ENCODE measurements at regions not wholly inside any gene's neighbourhood (a gene's known extent, or its start where the extent isn't known, plus 50 kb on each side); places are given as distances from the start of the nearest gene placed in this dataset.

- H2BK20ac ChIP-seq (ENCODE audit: low read depth, low read length), result no peak overlapping the region
- no peak overlapping the region for H4K5ac ChIP-seq (ENCODE audit: low read depth, low read length)
- no peak for DNase-seq
- no CpG with 5 or more reads among the region's 1 CpG for WGBS, 2 experiments (ENCODE audit: extremely low coverage in 2 of 2, insufficient read length in 1 of 2)
- H3K4me2 ChIP-seq (ENCODE audit: low read depth, low read length), result no peak overlapping the region
- H4K8ac ChIP-seq (ENCODE audit: low read depth in 2 of 2, low read length in 2 of 2), result no peak overlapping the region
- no peak overlapping the region for H3K9ac ChIP-seq (ENCODE audit: low read depth, low read length)
- H2AFZ ChIP-seq (replicated peaks; ENCODE audit: low read length, poor library complexity), result no peak overlapping the region
- intact Hi-C loops (cut with micrococcal nuclease), result no loop called here
- no peaks in the 10 kb centered on the region for H3K36me3 ChIP-seq (ENCODE audit: control insufficient read depth, insufficient read depth, low read length)
- no peak overlapping the region for H3K18ac ChIP-seq (ENCODE audit: low read depth, low read length)
- dilution Hi-C loops (cut with HindIII; ENCODE audit: low sequenced_read_pairs, unreplicated experiment), result no loop called here
- no peak overlapping the region for H2BK5ac ChIP-seq (ENCODE audit: low read depth, low read length, poor library complexity, severe bottlenecking)
- ATAC-seq (ENCODE audit: low read depth), result no peak
- no peak overlapping the region for H4K91ac ChIP-seq (ENCODE audit: insufficient read depth, low read depth, low read length)
- no peaks in the 10 kb centered on the region for H3K9me1 ChIP-seq (ENCODE audit: insufficient read depth, low read length)
- H3K4ac ChIP-seq (ENCODE audit: low read depth, low read length), result no peak overlapping the region
- ChIA-PET POLR2A (ENCODE audit: unreplicated experiment) (no interaction called here), CTCF (no interaction called here)
- no TSS peak for BruUV-seq (replicated peaks)
- no peak for TF ChIP-seq CEBPB (IDR thresholded peaks at IDR 0.05; ENCODE audit: low read depth, low read length)
- no peak for TF ChIP-seq SMC3 (IDR thresholded peaks at IDR 0.05; ENCODE audit: low read depth, low read length)
- TF ChIP-seq CTCF (conservative IDR thresholded peaks at IDR 0.05; ENCODE audit: low read depth, low read length), result no peak
- TF ChIP-seq USF2 (IDR thresholded peaks at IDR 0.05; ENCODE audit: low read depth, low read length), result no peak
- TF ChIP-seq POLR2A (IDR thresholded peaks at IDR 0.05; ENCODE audit: low read depth, low read length), result no peak
- no peaks in the 10 kb centered on the region for H3K27me3 ChIP-seq (ENCODE audit: control insufficient read depth, insufficient read depth, low read length)
- no peak overlapping the region for H2BK15ac ChIP-seq (ENCODE audit: low read depth, low read length)
- H3K23ac ChIP-seq (ENCODE audit: low read depth, low read length), result no peak overlapping the region
- no peak overlapping the region for H3K14ac ChIP-seq (replicated peaks; ENCODE audit: low read depth, low read length)
- H4K20me1 ChIP-seq (ENCODE audit: insufficient read depth, low read length), result no peaks in the 10 kb centered on the region
- H3K56ac ChIP-seq (ENCODE audit: extremely low read depth, insufficient read depth, low read length), result no peak overlapping the region
- H2AK9ac ChIP-seq (replicated peaks; ENCODE audit: low read depth, low read length, poor library complexity), result no peak overlapping the region
- H3K4me1 ChIP-seq (ENCODE audit: control insufficient read depth, insufficient read depth, low read length), result no peaks in the 10 kb centered on the region
- H3K79me1 ChIP-seq (ENCODE audit: low read depth in 1 of 2, low read length in 2 of 2), result no peaks in the 10 kb centered on the region
- no peak overlapping the region for H2BK120ac ChIP-seq (ENCODE audit: low read depth, low read length)
- in situ Hi-C loops (cut with MboI; ENCODE audit: low sequenced_read_pairs), result no loop called here
- no peak overlapping the region for H2AK5ac ChIP-seq (ENCODE audit: low read depth, low read length)
- no peaks in the 10 kb centered on the region for H3K9me3 ChIP-seq (ENCODE audit: control insufficient read depth, insufficient read depth, low read length)
- no peak overlapping the region for H3K4me3 ChIP-seq (ENCODE audit: insufficient read depth, low read depth, low read length)
- no peak overlapping the region for H3K27ac ChIP-seq (ENCODE audit: insufficient read depth, low read length)
These were observed 327.9 kb upstream of the EPHA3 start for GRCh38 chr3:88779482-88779881.

Data from IMR-90 (cell line).